HG02852 (cell line): ENCODE measurements at regions not wholly inside any gene's neighbourhood (a gene's known extent, or its start where the extent isn't known, plus 50 kb on each side); places are given as distances from the start of the nearest gene placed in this dataset.
A peak's percentile ranks its signal among the peaks of the same experiment; 100 is the strongest.
"Not testable (repeated sequence)": the region's sequence is repeated elsewhere in the genome, so short reads cannot be mapped to it uniquely, and the experiment has no call there.

Experiments used
- ATAC-seq: cut with Tn5 transposase; IDR thresholded peaks from one replicate; pipeline ENCODE4 v1.9.1; 2021; ENCODE audit warnings: mild to moderate bottlenecking, moderate library complexity; ENCODE audit not compliant: unreplicated experiment

DNA sequence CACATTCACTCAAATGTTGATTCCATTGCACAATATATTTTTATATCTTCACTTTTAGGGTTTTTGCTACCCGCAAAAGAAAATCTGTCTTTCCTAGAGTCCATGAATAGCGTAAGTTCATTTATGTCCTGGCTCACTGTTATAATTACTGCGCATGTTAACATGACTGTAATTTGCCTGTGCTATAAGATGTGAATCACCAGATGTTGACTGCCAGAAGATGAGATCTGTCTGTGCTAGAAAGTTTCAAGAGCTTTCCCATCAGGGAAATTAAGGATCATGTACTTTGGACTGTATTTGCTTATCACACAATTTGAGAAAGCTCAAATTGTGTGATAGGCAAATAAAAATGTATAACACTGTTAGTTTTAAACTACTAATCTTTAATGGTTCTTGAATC, 322.5 kb downstream of the CHL1 start:
- ATAC-seq: no peak

- no peak for ATAC-seq
These were observed 326.3 kb downstream of the CHL1 start for GRCh38 chr3:522888-523287.

GRCh38 chr3:525415-525814, 328.9 kb downstream of the CHL1 start:
- ATAC-seq: no peak

GRCh38 chr3:535566-536416, 339.2 kb downstream of the CHL1 start:
- no peak for ATAC-seq

GRCh38 chr3:536417-536813, 339.9 kb downstream of the CHL1 start:
- no peak for ATAC-seq

DNA sequence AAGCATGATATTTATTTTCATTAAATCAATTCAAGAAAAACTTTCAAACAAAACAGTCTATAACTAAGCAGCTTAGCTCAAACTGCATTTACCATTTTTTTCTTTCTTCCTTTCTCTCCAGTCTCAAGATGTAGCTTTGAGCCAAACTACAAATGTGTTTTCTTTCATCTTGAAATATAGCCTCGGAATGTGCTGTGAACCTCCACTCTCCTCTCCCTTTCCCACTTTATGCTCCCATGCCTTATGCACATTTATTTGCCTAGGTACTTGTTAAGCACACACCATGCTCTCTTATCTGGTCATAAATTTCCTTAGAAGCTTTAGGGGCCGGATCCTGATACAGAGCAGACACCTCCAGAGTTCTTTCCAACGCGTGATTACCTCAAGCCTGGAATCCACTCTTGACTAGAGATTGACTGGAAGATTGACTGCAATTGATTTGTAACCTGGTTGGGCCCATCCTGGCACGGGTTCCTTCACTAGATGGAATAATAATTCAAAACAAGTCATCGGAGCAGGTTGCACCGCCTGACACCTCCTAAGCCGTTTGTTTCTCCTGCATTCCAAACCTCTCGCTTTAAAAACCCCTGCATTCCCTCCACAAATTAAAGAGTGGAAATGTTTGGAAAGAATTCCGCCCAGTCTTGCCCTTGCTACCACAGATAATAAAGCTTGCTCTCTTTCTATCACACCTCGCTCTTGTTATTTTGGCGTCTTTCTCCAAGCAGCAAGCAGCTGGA, 344.7 kb downstream of the CHL1 start:
- ATAC-seq: no peak

GRCh38 chr3:542021-542420, 345.5 kb downstream of the CHL1 start:
- ATAC-seq: no peak

GRCh38 chr3:549636-550035, 353.1 kb downstream of the CHL1 start:
- no peak for ATAC-seq

- no peak for ATAC-seq
These were observed 353.9 kb downstream of the CHL1 start for GRCh38 chr3:550471-550870.

DNA sequence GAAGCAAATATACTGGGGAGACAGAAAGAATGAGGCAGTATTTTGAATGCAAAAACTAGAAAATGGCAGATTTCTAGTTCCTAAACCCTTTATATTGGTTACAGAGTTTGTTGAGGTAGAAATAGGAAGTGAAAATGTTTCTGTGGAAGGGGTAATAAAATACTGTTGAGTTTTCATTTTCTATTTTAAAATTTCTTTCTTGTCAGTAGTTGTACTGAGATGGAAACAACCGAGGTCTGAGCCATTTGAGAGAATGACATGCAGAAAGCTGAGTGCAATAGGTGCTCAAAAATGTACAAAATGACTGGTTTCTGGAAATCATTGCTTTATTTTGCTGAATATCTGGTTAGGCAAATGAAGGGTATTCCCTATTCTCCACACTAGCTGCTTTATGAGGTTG, 361.4 kb downstream of the CHL1 start:
- peak; percentile 99 for ATAC-seq

GRCh38 chr3:567488-568185, 371.1 kb downstream of the CHL1 start:
- no peak for ATAC-seq

DNA sequence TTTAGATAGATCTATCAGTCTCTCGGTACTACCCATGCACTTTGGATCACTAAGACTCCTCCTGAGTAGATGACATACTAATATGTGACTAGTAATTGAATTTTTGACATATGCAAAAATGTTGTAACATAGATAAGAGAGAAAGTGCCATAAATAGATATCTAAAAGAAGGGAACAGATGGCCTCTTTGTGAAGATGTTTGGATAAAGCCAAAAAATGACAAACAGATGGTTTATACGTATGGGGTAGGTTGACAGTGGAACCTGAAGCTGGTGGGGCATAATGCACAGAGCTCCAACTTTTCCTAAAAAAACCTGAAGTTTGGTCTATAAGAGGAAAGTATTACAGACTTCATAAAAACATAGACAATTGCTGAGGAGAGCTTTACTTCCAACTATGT, 383.0 kb downstream of the CHL1 start:
- not testable (repeated sequence) for ATAC-seq

GRCh38 chr3:589066-589465, 392.5 kb downstream of the CHL1 start:
- ATAC-seq: not testable (repeated sequence)

GRCh38 chr3:597304-597703, 400.7 kb downstream of the CHL1 start:
- not testable (repeated sequence) for ATAC-seq

GRCh38 chr3:597746-598145, 401.2 kb downstream of the CHL1 start:
- not testable (repeated sequence) for ATAC-seq

DNA sequence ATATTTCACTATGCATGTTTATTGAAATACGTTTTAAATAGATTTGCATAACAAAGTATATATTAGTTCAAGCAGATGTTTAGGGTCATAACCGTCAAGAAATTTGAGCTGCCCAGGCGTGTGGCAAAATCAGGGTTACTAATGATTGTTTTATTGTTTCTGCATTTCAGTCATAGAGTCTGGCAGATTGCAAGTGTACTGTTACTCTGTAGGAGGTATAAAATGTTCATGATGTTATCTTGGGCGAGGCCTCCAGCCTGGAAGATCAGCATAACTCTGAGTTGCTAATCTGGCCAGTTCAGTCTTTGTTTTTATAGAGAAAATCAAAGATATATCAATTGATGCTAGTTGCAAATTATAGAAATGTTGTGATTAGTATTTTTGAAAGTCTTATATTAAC, 410.9 kb downstream of the CHL1 start:
- not testable (repeated sequence) for ATAC-seq

GRCh38 chr3:621714-622113, 425.2 kb downstream of the CHL1 start:
- ATAC-seq: no peak

GRCh38 chr3:622314-622713, 425.8 kb downstream of the CHL1 start:
- ATAC-seq: no peak

DNA sequence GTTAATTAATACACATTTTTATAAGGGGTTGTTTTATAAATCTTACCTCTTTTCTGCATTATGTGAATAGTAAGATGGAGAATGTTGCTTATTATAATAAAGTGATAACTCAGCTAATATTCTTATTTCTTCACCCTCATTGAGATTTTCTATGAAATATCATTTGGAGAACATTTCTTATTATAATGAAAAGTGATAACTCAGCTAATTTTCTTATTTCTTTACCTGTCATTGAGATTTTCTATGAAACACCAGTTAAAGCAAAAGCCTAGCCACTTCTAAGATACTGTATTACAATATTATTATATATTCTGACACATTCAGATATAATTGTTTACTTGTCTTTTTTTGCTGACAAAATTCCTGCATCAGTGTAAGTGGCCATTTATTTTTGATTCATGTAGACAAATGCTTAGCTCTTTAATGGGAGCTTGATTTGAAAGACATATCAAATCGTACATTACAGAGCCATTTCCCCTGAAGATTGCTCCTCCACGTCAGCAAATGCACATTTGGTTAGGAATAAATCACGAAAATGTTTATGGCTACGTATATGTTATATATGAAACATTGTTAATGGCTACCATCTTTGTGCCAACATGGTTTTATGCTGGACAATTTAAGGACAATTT, 427.5 kb downstream of the CHL1 start:
- ATAC-seq: no peak

DNA sequence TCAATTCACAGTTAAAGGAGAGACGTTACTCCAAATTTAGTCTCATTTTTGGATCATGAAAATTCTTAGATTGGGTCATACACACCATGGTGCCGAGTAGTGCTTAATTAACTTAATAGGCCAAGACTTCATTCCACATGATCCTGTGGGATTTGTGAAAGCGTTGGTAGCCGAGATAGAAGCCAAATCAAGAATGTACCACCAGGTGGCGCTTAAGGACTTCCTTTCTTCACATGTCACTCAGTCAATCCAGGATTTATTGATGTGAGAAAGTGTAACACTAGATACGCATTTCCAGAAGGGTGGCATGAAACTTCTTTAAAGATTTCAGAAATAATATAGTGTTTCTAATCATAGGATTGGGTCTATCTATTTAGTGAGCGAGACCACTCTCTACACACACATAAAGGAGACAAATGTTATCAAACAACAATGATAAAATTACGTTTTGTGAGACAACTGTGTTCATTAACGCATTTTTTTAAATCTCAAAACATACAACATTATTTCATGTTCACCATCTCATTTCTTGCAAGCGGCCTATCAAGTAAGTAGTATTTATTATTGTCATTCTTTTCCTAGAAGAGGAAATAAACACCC, 436.1 kb downstream of the CHL1 start:
- ATAC-seq: peak; percentile 85

GRCh38 chr3:634511-634910, 437.9 kb downstream of the CHL1 start:
- ATAC-seq: no peak
